A673 (cell line): ENCODE measurements at regions not wholly inside any gene's neighbourhood (a gene's known extent, or its start where the extent isn't known, plus 50 kb on each side); places are given as distances from the start of the nearest gene placed in this dataset.

Experiments
- BruUV-seq: library from RNA; stranded (reverse); fragments of 400-500 nt; replicated peaks from 2 replicates; lab custom pipeline; 2021; lab: Mats Ljungman, UMichigan
- CTCF ChIA-PET: fragments of 300-600 bp; sonication (Branson Sonifier 250); formaldehyde crosslinking; loops from one replicate; lab custom pipeline; 2022; ENCODE audit warnings: antibody characterized with exemption; lab: Charles Lee
- POLR2A ChIA-PET: fragments of 300-600 bp; sonication (Branson Sonifier 250); formaldehyde crosslinking; loops from one replicate; lab custom pipeline; 2022; ENCODE audit warnings: antibody characterized with exemption; ENCODE audit not compliant: low non-redundant PET; lab: Charles Lee
- DNase-seq: peaks from one replicate; pipeline ENCODE4 v3.0.0-alpha.2; 2015; ENCODE audit warnings: low spot score
- H3K27ac ChIP-seq: fragments of 200-600 bp; sonication (generic); 2 replicates; pipeline ENCODE4 v1.5.1; 2016; ENCODE audit warnings: mixed run types, low read depth, mild to moderate bottlenecking, mixed read lengths, antibody characterized with exemption, low read length; ENCODE audit not compliant: poor library complexity, severe bottlenecking
- H3K27me3 ChIP-seq: fragments of 200-600 bp; sonication (generic); replicated peaks from 2 replicates; pipeline ENCODE4 v1.6.1; 2017; ENCODE audit warnings: mixed run types, low read depth, mild to moderate bottlenecking, mixed read lengths, antibody characterized with exemption, low read length; ENCODE audit not compliant: insufficient read depth, poor library complexity
- H3K36me3 ChIP-seq: fragments of 200-600 bp; sonication (generic); 2 replicates; pipeline ENCODE4 v1.6.1; 2016; ENCODE audit warnings: mixed run types, mild to moderate bottlenecking, mixed read lengths, antibody characterized with exemption, low read length; ENCODE audit not compliant: insufficient read depth, poor library complexity, severe bottlenecking
- H3K4me1 ChIP-seq: fragments of 200-600 bp; sonication (generic); 2 replicates; pipeline ENCODE4 v1.6.1; 2017; ENCODE audit warnings: mixed run types, mild to moderate bottlenecking, mixed read lengths, antibody characterized with exemption, low read length; ENCODE audit not compliant: insufficient read depth, poor library complexity, severe bottlenecking
- H3K4me3 ChIP-seq: fragments of 200-600 bp; sonication (generic); 2 replicates; pipeline ENCODE4 v1.5.1; 2016; ENCODE audit warnings: low read depth, mixed run types, mild to moderate bottlenecking, mixed read lengths, low read length; ENCODE audit not compliant: poor library complexity, severe bottlenecking
- H3K9me3 ChIP-seq: fragments of 200-600 bp; sonication (generic); 2 replicates; pipeline ENCODE4 v1.6.1; 2016; ENCODE audit warnings: mixed run types, low read depth, mild to moderate bottlenecking, mixed read lengths, antibody characterized with exemption, low read length; ENCODE audit not compliant: poor library complexity, severe bottlenecking
- EZH2 ChIP-seq: fragments of 200-600 bp; sonication (generic); IDR thresholded peaks from 2 replicates; pipeline ENCODE4 v1.6.1; 2017; ENCODE audit warnings: borderline replicate concordance, low read depth, mild to moderate bottlenecking, mixed read lengths, antibody characterized with exemption, low read length; ENCODE audit not compliant: poor library complexity, severe bottlenecking
- intact Hi-C: fragments of 100-400 bp; cut with micrococcal nuclease; formaldehyde crosslinking; loops from one replicate; pipeline ENCODE4 v1.10.0; 2022; ENCODE audit not compliant: unreplicated experiment
- TF ChIP-seq, protein P1 (sequence below): fragments of 300-800, 200-600 bp; sonication (generic); conservative IDR thresholded peaks from 2 replicates; pipeline ENCODE4 v1.5.1; 2017; ENCODE audit warnings: low read depth, mild to moderate bottlenecking, antibody characterized with exemption, low read length, moderate library complexity, mixed read lengths

DNA sequence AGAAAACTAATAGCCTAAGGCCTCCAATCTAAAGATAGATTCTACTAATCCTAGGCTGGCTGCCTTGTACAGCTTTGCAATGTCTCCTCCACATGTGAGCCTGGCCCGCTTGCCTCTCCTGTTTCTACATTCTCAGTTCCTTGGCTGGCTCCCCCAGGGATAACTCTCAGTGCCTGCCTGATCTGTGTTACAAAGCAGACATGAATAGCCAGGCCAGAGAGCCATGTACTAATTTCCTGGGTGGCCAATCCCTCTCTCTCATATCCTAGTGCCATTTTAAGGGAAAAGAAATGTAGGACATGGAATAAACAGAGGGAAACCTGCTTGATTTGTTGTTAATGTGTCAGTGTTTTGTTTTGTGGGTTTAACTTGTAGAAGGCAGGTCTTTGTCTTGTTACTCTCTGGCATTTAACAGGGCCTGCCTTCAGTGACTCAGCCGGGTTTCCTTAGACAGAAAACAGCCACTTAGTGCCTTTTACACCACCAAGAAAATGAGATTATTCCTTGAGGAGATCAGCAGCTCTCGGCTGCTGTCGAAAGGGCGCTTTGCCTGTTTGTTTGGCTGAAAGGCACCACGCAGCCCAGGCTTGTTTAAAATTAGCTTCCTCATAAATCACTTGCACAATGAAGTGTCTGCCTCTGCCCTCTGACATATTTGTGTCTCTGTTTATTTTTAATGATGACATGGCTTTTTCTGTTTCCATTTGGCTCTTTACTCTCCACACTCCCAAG lies 702.7 kb downstream of the MAFB start:
- no peaks in the 10 kb centered on the region for H3K27me3 ChIP-seq
- H3K4me1 ChIP-seq: peaks cover 5% of the 10 kb centered on the region
- BruUV-seq: no TSS peak
- H3K27ac ChIP-seq: peak overlapping the region; percentile 56
- no peaks in the 10 kb centered on the region for H3K9me3 ChIP-seq
- intact Hi-C loops: no loop called here
- peak; percentile 38 for DNase-seq
- ChIA-PET POLR2A (no interaction called here), CTCF (no interaction called here)
- TF ChIP-seq, protein P1, sequence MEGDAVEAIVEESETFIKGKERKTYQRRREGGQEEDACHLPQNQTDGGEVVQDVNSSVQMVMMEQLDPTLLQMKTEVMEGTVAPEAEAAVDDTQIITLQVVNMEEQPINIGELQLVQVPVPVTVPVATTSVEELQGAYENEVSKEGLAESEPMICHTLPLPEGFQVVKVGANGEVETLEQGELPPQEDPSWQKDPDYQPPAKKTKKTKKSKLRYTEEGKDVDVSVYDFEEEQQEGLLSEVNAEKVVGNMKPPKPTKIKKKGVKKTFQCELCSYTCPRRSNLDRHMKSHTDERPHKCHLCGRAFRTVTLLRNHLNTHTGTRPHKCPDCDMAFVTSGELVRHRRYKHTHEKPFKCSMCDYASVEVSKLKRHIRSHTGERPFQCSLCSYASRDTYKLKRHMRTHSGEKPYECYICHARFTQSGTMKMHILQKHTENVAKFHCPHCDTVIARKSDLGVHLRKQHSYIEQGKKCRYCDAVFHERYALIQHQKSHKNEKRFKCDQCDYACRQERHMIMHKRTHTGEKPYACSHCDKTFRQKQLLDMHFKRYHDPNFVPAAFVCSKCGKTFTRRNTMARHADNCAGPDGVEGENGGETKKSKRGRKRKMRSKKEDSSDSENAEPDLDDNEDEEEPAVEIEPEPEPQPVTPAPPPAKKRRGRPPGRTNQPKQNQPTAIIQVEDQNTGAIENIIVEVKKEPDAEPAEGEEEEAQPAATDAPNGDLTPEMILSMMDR: no peak
- TF ChIP-seq EZH2: no peak
- no peaks in the 10 kb centered on the region for H3K36me3 ChIP-seq
- H3K4me3 ChIP-seq: no peak overlapping the region

DNA sequence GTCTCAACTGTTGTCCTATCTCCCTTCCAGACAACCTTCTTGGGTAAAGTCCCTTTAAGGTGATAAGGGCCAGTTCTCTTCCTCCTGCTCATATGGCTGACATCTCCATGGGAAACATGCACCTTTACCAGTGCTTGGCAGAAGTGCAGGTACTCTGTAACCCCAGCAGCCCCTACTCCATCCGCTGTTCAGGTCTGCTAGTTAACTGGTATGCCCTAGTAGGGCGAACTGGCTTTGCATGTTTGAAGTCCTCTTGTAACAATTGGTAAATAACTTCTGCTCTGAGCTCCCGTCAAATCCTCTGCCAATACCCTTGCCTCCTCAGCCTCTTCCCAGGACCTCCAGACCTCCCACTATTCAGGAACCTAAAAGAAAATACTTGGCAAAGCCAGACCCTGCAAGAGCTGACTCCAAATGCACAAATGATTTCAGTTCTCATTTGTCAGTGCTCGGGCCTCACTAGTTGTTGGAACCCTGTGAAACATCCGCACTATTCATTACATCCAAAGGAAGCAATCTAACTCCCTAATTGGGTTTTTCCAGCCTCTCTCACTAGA lies 703.7 kb downstream of the MAFB start:
- Histone ChIP-seq H3K4me3 (no peak overlapping the region), H3K36me3 (no peaks in the 10 kb centered on the region), H3K9me3 (no peaks in the 10 kb centered on the region), H3K27me3 (no peaks in the 10 kb centered on the region), H3K4me1 (peaks cover 5% of the 10 kb centered on the region), H3K27ac (no peak overlapping the region)
- no peak for TF ChIP-seq EZH2
- TF ChIP-seq, protein P1: no peak
- intact Hi-C loops: no loop called here
- no peak for DNase-seq
- CTCF ChIA-PET: no interaction called here
- no TSS peak for BruUV-seq
- POLR2A ChIA-PET: no interaction called here

DNA sequence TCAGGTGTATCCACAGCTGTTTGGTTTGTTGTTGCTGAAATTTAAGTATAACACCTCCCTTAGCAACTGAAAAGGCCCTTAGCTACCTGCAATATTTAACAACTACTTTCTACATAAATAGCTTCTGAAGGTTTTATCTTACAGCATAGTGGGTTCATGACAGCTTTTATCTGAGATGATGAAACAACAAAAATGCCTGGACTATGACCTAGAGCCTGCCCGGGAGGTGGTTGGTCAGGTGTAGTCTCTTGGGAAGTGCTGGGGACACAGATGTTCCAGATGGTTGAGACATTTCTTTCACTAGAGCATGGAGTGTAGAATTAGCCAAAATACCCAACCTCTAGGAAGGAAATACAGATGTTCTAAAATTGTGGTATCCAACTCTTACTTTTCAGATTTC lies 705.4 kb downstream of the MAFB start:
- Histone ChIP-seq H3K27ac (no peak overlapping the region), H3K27me3 (no peaks in the 10 kb centered on the region), H3K4me3 (no peak overlapping the region), H3K9me3 (no peaks in the 10 kb centered on the region), H3K36me3 (no peaks in the 10 kb centered on the region), H3K4me1 (peaks cover 5% of the 10 kb centered on the region)
- no peak for DNase-seq
- TF ChIP-seq, protein P1: no peak
- no peak for TF ChIP-seq EZH2
- intact Hi-C loops: no loop called here
- ChIA-PET POLR2A (no interaction called here), CTCF (no interaction called here)
- no TSS peak for BruUV-seq
